ENCODE measurements at regions not wholly inside any gene's neighbourhood (a gene's known extent, or its start where the extent isn't known, plus 50 kb on each side); places are given as distances from the start of the nearest gene placed in this dataset.

DNA sequence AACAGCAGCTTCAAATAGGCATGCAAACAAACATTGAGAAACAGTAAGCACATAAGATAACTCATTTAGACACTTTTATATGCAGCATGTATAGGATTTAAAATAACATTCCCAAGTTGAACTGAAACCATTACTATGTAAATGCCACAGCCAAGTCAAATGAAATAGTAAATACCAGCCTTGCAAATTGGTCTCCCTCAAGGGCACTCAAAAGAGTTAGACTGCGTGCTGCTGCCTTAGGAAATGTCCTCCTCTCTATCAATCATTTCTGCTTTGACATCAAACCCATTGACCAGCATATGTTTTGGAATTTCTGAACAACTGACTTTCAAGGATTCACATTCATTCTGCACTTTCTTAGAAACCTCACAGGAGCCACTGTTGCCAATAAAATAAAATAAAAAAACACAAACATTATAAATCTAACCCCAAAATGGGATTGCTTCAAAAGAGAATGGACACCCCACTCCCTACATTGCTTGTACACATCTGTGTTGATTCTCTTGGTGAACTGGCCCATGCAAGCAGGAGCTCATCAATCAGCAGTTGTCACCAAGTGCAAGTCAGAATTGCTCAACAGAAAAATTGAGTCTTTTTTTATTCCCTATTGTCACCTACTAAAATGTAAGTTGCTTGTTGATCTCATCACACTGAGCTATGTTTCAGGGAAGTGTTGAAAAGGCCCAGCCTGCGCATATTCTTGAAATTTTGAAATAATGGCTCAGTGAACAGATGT lies 256.2 kb downstream of the DAD1 start (continued):
- TF ChIP-seq, protein P1, sequence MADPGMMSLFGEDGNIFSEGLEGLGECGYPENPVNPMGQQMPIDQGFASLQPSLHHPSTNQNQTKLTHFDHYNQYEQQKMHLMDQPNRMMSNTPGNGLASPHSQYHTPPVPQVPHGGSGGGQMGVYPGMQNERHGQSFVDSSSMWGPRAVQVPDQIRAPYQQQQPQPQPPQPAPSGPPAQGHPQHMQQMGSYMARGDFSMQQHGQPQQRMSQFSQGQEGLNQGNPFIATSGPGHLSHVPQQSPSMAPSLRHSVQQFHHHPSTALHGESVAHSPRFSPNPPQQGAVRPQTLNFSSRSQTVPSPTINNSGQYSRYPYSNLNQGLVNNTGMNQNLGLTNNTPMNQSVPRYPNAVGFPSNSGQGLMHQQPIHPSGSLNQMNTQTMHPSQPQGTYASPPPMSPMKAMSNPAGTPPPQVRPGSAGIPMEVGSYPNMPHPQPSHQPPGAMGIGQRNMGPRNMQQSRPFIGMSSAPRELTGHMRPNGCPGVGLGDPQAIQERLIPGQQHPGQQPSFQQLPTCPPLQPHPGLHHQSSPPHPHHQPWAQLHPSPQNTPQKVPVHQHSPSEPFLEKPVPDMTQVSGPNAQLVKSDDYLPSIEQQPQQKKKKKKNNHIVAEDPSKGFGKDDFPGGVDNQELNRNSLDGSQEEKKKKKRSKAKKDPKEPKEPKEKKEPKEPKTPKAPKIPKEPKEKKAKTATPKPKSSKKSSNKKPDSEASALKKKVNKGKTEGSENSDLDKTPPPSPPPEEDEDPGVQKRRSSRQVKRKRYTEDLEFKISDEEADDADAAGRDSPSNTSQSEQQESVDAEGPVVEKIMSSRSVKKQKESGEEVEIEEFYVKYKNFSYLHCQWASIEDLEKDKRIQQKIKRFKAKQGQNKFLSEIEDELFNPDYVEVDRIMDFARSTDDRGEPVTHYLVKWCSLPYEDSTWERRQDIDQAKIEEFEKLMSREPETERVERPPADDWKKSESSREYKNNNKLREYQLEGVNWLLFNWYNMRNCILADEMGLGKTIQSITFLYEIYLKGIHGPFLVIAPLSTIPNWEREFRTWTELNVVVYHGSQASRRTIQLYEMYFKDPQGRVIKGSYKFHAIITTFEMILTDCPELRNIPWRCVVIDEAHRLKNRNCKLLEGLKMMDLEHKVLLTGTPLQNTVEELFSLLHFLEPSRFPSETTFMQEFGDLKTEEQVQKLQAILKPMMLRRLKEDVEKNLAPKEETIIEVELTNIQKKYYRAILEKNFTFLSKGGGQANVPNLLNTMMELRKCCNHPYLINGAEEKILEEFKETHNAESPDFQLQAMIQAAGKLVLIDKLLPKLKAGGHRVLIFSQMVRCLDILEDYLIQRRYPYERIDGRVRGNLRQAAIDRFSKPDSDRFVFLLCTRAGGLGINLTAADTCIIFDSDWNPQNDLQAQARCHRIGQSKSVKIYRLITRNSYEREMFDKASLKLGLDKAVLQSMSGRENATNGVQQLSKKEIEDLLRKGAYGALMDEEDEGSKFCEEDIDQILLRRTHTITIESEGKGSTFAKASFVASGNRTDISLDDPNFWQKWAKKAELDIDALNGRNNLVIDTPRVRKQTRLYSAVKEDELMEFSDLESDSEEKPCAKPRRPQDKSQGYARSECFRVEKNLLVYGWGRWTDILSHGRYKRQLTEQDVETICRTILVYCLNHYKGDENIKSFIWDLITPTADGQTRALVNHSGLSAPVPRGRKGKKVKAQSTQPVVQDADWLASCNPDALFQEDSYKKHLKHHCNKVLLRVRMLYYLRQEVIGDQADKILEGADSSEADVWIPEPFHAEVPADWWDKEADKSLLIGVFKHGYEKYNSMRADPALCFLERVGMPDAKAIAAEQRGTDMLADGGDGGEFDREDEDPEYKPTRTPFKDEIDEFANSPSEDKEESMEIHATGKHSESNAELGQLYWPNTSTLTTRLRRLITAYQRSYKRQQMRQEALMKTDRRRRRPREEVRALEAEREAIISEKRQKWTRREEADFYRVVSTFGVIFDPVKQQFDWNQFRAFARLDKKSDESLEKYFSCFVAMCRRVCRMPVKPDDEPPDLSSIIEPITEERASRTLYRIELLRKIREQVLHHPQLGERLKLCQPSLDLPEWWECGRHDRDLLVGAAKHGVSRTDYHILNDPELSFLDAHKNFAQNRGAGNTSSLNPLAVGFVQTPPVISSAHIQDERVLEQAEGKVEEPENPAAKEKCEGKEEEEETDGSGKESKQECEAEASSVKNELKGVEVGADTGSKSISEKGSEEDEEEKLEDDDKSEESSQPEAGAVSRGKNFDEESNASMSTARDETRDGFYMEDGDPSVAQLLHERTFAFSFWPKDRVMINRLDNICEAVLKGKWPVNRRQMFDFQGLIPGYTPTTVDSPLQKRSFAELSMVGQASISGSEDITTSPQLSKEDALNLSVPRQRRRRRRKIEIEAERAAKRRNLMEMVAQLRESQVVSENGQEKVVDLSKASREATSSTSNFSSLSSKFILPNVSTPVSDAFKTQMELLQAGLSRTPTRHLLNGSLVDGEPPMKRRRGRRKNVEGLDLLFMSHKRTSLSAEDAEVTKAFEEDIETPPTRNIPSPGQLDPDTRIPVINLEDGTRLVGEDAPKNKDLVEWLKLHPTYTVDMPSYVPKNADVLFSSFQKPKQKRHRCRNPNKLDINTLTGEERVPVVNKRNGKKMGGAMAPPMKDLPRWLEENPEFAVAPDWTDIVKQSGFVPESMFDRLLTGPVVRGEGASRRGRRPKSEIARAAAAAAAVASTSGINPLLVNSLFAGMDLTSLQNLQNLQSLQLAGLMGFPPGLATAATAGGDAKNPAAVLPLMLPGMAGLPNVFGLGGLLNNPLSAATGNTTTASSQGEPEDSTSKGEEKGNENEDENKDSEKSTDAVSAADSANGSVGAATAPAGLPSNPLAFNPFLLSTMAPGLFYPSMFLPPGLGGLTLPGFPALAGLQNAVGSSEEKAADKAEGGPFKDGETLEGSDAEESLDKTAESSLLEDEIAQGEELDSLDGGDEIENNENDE (IDR thresholded peaks at IDR 0.05; ENCODE audit: insufficient replicate concordance, low read length) = no peak
- no peak for TF ChIP-seq SP4 (IDR thresholded peaks at IDR 0.05; ENCODE audit: low read length)
- no peak for TF ChIP-seq KDM5A (IDR thresholded peaks at IDR 0.05; ENCODE audit: low read length)
- no peak for TF ChIP-seq BACH1 (IDR thresholded peaks at IDR 0.05; ENCODE audit: low read length)
- no peak for TF ChIP-seq NRF1 (IDR thresholded peaks at IDR 0.05; ENCODE audit: low read depth, low read length)
- no peak for TF ChIP-seq CHD1 (IDR thresholded peaks at IDR 0.05; ENCODE audit: low read depth, low read length)
- no peak for TF ChIP-seq CBX5 (IDR thresholded peaks at IDR 0.05; ENCODE audit: low read depth, low read length)
- no peak for TF ChIP-seq RXRA (IDR thresholded peaks at IDR 0.05; ENCODE audit: insufficient read depth, low read depth, low read length)
- TF ChIP-seq TAF1 (IDR thresholded peaks at IDR 0.05; ENCODE audit: low read depth, low read length) = no peak
- no peak for TF ChIP-seq SAP30 (IDR thresholded peaks at IDR 0.05; ENCODE audit: insufficient read depth, insufficient replicate concordance, low read length)
- no peak for TF ChIP-seq KDM1A (IDR thresholded peaks at IDR 0.05; ENCODE audit: borderline replicate concordance, low read length)
- no peak for TF ChIP-seq EGR1 (IDR thresholded peaks at IDR 0.05; ENCODE audit: borderline replicate concordance, low read depth, low read length)
